Adrenal gland (tissue), 9 donors: ENCODE measurements at regions not wholly inside any gene's neighbourhood (a gene's known extent, or its start where the extent isn't known, plus 50 kb on each side); places are given as distances from the start of the nearest gene placed in this dataset.

Experiments
- DNase-seq, 7 donors: peaks; one replicate each; pipeline ENCODE4 v3.0.0-alpha.2; 2019 to 2020
- H3K27ac ChIP-seq, 5 donors: fragments of 200-600 bp; sonication (generic) in 4 of 5; 1 replicate in 3 of 5; 2 replicates in 2 of 5; pipeline versions ENCODE4 v1.5.1 to v1.8.0; 2016 to 2020; ENCODE audit warnings: mild to moderate bottlenecking in 1 of 5
- H3K27me3 ChIP-seq: fragments of 200-600 bp; 2 replicates; pipeline ENCODE4 v1.8.0; 2021
- H3K36me3 ChIP-seq, 2 donors: fragments of 200-600 bp; replicated peaks in 1 of 2; 1 replicate in 1 of 2; 2 replicates in 1 of 2; pipeline versions ENCODE4 v1.5.1 to v1.8.0; 2018 to 2022
- H3K4me1 ChIP-seq, 2 donors: fragments of 200-600 bp; replicated peaks in 1 of 2; 1 replicate in 1 of 2; 2 replicates in 1 of 2; pipeline versions ENCODE4 v1.5.1 to v1.8.0; 2018 to 2021
- H3K4me3 ChIP-seq, 4 donors: fragments of 200-600 bp; sonication (generic) in 3 of 4; one replicate each; pipeline ENCODE4 v1.5.1; 2016 to 2018
- H3K9me3 ChIP-seq, 3 donors: fragments of 200-600 bp; sonication (generic) in 1 of 3; replicated peaks in 1 of 3; 1 replicate in 2 of 3; 2 replicates in 1 of 3; pipeline versions ENCODE4 v1.5.1 to v1.8.0; 2016 to 2021
- CTCF ChIP-seq, 6 experiments: fragments of 450-650 bp in 4 of 6; fragments of 200-600 bp in 2 of 6; sonication (generic) in 1 of 6; IDR thresholded peaks; 1 replicate in 5 of 6; 2 replicates in 1 of 6; pipeline versions ENCODE4 v1.5.1 to v1.8.0; 2016 to 2021; ENCODE audit warnings: antibody characterized with exemption in 6 of 6, mild to moderate bottlenecking in 2 of 6, moderate library complexity in 1 of 6
- POLR2A ChIP-seq, 2 donors: fragments of 450-650 bp; IDR thresholded peaks; one replicate each; pipeline ENCODE4 v1.6.1; 2017; ENCODE audit warnings: antibody characterized with exemption in 2 of 2, mild to moderate bottlenecking in 2 of 2, moderate library complexity in 1 of 2
- WGBS, 4 donors: extraction: QIAGEN DNeasy Blood & Tissue Kit in 2 of 4; methylation state at CpG; one replicate each; pipeline versions ENCODE4 v1.1.5 to v1.1.7; 2013 to 2017; 5-methylcytosine and 5-hydroxymethylcytosine counted together
- intact Hi-C, 2 donors: fragments of 100-400 bp; cut with DNase I; formaldehyde crosslinking; loops; one replicate each; pipeline versions ENCODE4 v1.14.1 to v1.15.0; 2022 to 2023
- donor health status: healthy with polysubstance abuse.
- donor health status: Bipolar disorder and iron deficiency.
- donor health status: DM: yes; HTN: yes; CAD: no.
- donor health status: DM: no; HTN: no; CAD: no.
- donor health status: DM: no; HTN: no; CAD: no.

- H3K4me1 ChIP-seq: no peaks in the 10 kb centered on the region
- H3K4me3 ChIP-seq: no peak overlapping the region
- H3K27ac ChIP-seq: no peak overlapping the region
- WGBS, 4 donors: 66 to 84% (median 79%) methylated on average over 4 to 5 of the region's 5 CpGs; no CpG with 5 or more reads in 1 of the 4 donors
- H3K36me3 ChIP-seq: no peaks in the 10 kb centered on the region
- TF ChIP-seq CTCF (IDR thresholded peaks at IDR 0.05): no peak
- no peak for TF ChIP-seq POLR2A (IDR thresholded peaks at IDR 0.05)
- no peak for DNase-seq
- H3K9me3 ChIP-seq: no peaks in the 10 kb centered on the region
- no peaks in the 10 kb centered on the region for H3K27me3 ChIP-seq
- intact Hi-C loops: no loop called here
Observed at GRCh38 chr3:182315313-182315712, 478.0 kb upstream of the ATP11B start.

- Histone ChIP-seq H3K27ac (no peak overlapping the region), H3K4me1 (no peaks in the 10 kb centered on the region), H3K36me3 (no peaks in the 10 kb centered on the region), H3K4me3 (no peak overlapping the region), H3K9me3 (no peaks in the 10 kb centered on the region), H3K27me3 (no peaks in the 10 kb centered on the region)
- no peak for DNase-seq
- WGBS, 4 donors: 67 to 95% (median 89%) methylated on average over 1 of the region's 1 CpG
- TF ChIP-seq POLR2A (IDR thresholded peaks at IDR 0.05) (no peak), CTCF (IDR thresholded peaks at IDR 0.05) (no peak)
- intact Hi-C loops: no loop called here
Observed at GRCh38 chr3:182323126-182323700, 470.1 kb upstream of the ATP11B start.

- Histone ChIP-seq H3K4me3 (no peak overlapping the region), H3K27me3 (no peaks in the 10 kb centered on the region), H3K27ac (no peak overlapping the region), H3K9me3 (no peaks in the 10 kb centered on the region), H3K4me1 (no peaks in the 10 kb centered on the region), H3K36me3 (no peaks in the 10 kb centered on the region)
- no peak for DNase-seq
- no peak for TF ChIP-seq CTCF (IDR thresholded peaks at IDR 0.05)
- TF ChIP-seq POLR2A (IDR thresholded peaks at IDR 0.05): no peak
- intact Hi-C loops: no loop called here
- WGBS, 4 donors: 68 to 92% (median 82%) methylated on average over 1 of the region's 1 CpG
Observed at GRCh38 chr3:182323898-182324297, 469.4 kb upstream of the ATP11B start.

- 73 to 78% (median 77%) methylated on average over 10 of the region's 10 CpGs for WGBS, 4 donors
- no peaks in the 10 kb centered on the region for H3K4me1 ChIP-seq
- no peaks in the 10 kb centered on the region for H3K27me3 ChIP-seq
- H3K4me3 ChIP-seq: no peak overlapping the region
- TF ChIP-seq CTCF (IDR thresholded peaks at IDR 0.05) (no peak), POLR2A (IDR thresholded peaks at IDR 0.05) (no peak)
- H3K9me3 ChIP-seq: no peaks in the 10 kb centered on the region
- intact Hi-C loops: no loop called here
- H3K36me3 ChIP-seq: no peaks in the 10 kb centered on the region
- DNase-seq: no peak
- H3K27ac ChIP-seq: no peak overlapping the region
Observed at GRCh38 chr3:182325213-182325950, 467.9 kb upstream of the ATP11B start.
